ENCODE measurements at regions not wholly inside any gene's neighbourhood (a gene's known extent, or its start where the extent isn't known, plus 50 kb on each side); places are given as distances from the start of the nearest gene placed in this dataset.

DNA sequence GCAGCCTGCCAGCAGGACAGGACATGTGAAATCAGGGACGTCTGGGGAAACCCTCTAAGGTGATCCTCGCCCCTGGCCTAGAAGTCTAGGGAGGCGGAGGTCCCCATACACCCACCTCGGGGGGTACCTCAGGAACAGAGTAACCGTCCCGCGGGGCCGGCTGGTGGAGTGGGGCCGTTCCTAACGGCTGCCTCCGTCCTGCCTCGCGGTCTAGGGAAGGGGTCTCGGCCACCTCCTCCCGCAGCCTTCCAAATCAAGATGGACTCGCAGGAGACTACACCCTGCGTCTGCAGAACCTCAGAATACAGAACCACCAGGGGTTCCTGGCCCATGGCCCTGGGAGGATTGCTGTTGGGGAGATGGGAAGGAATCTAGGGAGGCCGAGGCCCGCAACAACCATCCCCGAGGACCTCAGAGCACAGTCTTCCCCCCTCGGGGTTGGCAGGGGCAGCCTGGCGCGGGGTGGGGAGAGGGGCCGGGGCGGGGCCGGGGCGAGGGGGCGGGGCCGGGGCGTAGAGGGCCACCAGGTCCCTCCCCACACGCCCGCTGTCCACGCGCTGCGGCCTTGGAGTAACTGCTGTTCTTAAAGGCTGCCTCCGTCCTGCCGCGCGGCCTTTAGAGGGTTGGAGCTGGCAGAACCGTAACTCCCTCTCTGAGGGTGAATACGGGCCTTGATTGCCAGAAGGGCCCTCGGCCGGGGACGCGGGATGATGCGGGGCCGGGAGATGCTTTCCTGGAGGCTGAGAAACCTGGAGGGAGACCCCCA lies 89.0 kb upstream of the MLN start:
- ATAC-seq (no peak), DNase-seq (ENCODE audit: low read depth, low spot score) (no peak)
- H3K4me2 ChIP-seq (ENCODE audit: low read length) = no peak overlapping the region
- intact Hi-C loops (cut with micrococcal nuclease) = no loop called here
- no peaks in the 10 kb centered on the region for H3K79me2 ChIP-seq (ENCODE audit: insufficient read depth, low read length)
- no peak overlapping the region for H3K4me3 ChIP-seq (replicated peaks in 1 of 2; ENCODE audit: low read depth in 1 of 2, low read length in 2 of 2)
- no peaks in the 10 kb centered on the region for H4K20me1 ChIP-seq (ENCODE audit: insufficient read depth)
- H3K27ac ChIP-seq (ENCODE audit: low read depth, low read length) = no peak overlapping the region
- no peaks in the 10 kb centered on the region for H3K27me3 ChIP-seq (ENCODE audit: insufficient read depth, low read length)
- H3K9ac ChIP-seq (ENCODE audit: low read length) = no peak overlapping the region
- no peaks in the 10 kb centered on the region for H3K9me2 ChIP-seq (ENCODE audit: insufficient read depth)
- H2AFZ ChIP-seq (ENCODE audit: low read depth, low read length, poor library complexity, severe bottlenecking) = no peak overlapping the region
- ChIA-PET RAD21 (ENCODE audit: low non-redundant PET in 1 of 2, low total read pairs in 2 of 2, uncharacterized antibody in 2 of 2, unreplicated experiment in 2 of 2) (no interaction called here), POLR2A (no interaction called here), CTCF (no interaction called here)
- H3K36me3 ChIP-seq (ENCODE audit: control insufficient read depth in 1 of 2, insufficient read depth in 2 of 2, low read length in 2 of 2) = no peaks in the 10 kb centered on the region
- no TSS peak for BruUV-seq (replicated peaks)
- TF ChIP-seq, protein P1, sequence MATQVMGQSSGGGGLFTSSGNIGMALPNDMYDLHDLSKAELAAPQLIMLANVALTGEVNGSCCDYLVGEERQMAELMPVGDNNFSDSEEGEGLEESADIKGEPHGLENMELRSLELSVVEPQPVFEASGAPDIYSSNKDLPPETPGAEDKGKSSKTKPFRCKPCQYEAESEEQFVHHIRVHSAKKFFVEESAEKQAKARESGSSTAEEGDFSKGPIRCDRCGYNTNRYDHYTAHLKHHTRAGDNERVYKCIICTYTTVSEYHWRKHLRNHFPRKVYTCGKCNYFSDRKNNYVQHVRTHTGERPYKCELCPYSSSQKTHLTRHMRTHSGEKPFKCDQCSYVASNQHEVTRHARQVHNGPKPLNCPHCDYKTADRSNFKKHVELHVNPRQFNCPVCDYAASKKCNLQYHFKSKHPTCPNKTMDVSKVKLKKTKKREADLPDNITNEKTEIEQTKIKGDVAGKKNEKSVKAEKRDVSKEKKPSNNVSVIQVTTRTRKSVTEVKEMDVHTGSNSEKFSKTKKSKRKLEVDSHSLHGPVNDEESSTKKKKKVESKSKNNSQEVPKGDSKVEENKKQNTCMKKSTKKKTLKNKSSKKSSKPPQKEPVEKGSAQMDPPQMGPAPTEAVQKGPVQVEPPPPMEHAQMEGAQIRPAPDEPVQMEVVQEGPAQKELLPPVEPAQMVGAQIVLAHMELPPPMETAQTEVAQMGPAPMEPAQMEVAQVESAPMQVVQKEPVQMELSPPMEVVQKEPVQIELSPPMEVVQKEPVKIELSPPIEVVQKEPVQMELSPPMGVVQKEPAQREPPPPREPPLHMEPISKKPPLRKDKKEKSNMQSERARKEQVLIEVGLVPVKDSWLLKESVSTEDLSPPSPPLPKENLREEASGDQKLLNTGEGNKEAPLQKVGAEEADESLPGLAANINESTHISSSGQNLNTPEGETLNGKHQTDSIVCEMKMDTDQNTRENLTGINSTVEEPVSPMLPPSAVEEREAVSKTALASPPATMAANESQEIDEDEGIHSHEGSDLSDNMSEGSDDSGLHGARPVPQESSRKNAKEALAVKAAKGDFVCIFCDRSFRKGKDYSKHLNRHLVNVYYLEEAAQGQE (IDR thresholded peaks at IDR 0.05; ENCODE audit: low read depth) = no peak
- no peak for TF ChIP-seq SRF (IDR thresholded peaks at IDR 0.05; ENCODE audit: low read depth)
- TF ChIP-seq FOSL1 (IDR thresholded peaks at IDR 0.05; ENCODE audit: low read depth) = no peak
- no peak for TF ChIP-seq EZH2 (IDR thresholded peaks at IDR 0.05)
- no peak for TF ChIP-seq YY1 (IDR thresholded peaks at IDR 0.05; ENCODE audit: extremely low read depth, insufficient replicate concordance, low read depth, low read length)
- TF ChIP-seq RAD21 (IDR thresholded peaks at IDR 0.05; ENCODE audit: low read depth) = no peak
- no peak for TF ChIP-seq SIN3A (IDR thresholded peaks at IDR 0.05; ENCODE audit: low read depth)
- TF ChIP-seq ZNF274 (IDR thresholded peaks at IDR 0.05; ENCODE audit: low read depth, low read length) = no peak
- TF ChIP-seq, protein P2, sequence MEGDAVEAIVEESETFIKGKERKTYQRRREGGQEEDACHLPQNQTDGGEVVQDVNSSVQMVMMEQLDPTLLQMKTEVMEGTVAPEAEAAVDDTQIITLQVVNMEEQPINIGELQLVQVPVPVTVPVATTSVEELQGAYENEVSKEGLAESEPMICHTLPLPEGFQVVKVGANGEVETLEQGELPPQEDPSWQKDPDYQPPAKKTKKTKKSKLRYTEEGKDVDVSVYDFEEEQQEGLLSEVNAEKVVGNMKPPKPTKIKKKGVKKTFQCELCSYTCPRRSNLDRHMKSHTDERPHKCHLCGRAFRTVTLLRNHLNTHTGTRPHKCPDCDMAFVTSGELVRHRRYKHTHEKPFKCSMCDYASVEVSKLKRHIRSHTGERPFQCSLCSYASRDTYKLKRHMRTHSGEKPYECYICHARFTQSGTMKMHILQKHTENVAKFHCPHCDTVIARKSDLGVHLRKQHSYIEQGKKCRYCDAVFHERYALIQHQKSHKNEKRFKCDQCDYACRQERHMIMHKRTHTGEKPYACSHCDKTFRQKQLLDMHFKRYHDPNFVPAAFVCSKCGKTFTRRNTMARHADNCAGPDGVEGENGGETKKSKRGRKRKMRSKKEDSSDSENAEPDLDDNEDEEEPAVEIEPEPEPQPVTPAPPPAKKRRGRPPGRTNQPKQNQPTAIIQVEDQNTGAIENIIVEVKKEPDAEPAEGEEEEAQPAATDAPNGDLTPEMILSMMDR (IDR thresholded peaks at IDR 0.05 in 2 of 3, conservative IDR thresholded peaks at IDR 0.05 in 1 of 3; ENCODE audit: borderline replicate concordance in 1 of 3, insufficient read depth in 1 of 3, low read depth in 2 of 3, low read length in 2 of 3) = no peak
- no peak for TF ChIP-seq CBX3 (IDR thresholded peaks at IDR 0.05; ENCODE audit: low read depth)
- TF ChIP-seq, protein P3, sequence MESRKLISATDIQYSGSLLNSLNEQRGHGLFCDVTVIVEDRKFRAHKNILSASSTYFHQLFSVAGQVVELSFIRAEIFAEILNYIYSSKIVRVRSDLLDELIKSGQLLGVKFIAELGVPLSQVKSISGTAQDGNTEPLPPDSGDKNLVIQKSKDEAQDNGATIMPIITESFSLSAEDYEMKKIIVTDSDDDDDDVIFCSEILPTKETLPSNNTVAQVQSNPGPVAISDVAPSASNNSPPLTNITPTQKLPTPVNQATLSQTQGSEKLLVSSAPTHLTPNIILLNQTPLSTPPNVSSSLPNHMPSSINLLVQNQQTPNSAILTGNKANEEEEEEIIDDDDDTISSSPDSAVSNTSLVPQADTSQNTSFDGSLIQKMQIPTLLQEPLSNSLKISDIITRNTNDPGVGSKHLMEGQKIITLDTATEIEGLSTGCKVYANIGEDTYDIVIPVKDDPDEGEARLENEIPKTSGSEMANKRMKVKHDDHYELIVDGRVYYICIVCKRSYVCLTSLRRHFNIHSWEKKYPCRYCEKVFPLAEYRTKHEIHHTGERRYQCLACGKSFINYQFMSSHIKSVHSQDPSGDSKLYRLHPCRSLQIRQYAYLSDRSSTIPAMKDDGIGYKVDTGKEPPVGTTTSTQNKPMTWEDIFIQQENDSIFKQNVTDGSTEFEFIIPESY (IDR thresholded peaks at IDR 0.05; ENCODE audit: extremely low read depth, insufficient replicate concordance, low read length) = no peak
- no peak for TF ChIP-seq EGR1 (IDR thresholded peaks at IDR 0.05; ENCODE audit: low read depth)
- H3K4me1 ChIP-seq (ENCODE audit: control insufficient read depth in 1 of 2, insufficient read depth in 2 of 2, low read length in 2 of 2) = peaks cover 0 to 5% of the 10 kb centered on the region in 2 experiments; a peak in 1 of 4 replicates
- no peaks in the 10 kb centered on the region for H3K9me3 ChIP-seq (ENCODE audit: control insufficient read depth in 1 of 2, insufficient read depth in 1 of 2, low read depth in 1 of 2, low read length in 2 of 2)

All from HCT116 (cell line).